ENCODE measurements at regions not wholly inside any gene's neighbourhood (a gene's known extent, or its start where the extent isn't known, plus 50 kb on each side); places are given as distances from the start of the nearest gene placed in this dataset.

DNA sequence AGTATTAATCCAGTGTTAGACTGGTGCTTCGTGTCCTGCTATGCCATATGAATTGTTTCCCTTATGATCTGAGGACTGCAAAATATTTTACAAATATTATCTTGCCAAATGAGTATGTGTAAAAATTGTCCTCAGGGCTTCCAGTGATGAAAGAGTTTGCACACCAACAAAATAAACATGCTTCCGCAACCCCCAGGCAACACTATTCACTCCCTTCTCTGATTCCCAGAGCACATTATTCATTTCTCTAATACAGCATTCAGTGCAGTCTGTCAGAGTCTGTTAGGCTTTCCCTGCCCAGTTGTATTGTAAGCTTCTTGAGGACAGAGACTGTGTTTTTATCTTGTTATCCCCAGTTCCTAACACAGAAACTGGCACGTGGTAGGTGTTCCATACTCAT lies 409.9 kb upstream of the C1orf87 start:
- ATAC-seq, result no peak
- TF ChIP-seq, protein P1, sequence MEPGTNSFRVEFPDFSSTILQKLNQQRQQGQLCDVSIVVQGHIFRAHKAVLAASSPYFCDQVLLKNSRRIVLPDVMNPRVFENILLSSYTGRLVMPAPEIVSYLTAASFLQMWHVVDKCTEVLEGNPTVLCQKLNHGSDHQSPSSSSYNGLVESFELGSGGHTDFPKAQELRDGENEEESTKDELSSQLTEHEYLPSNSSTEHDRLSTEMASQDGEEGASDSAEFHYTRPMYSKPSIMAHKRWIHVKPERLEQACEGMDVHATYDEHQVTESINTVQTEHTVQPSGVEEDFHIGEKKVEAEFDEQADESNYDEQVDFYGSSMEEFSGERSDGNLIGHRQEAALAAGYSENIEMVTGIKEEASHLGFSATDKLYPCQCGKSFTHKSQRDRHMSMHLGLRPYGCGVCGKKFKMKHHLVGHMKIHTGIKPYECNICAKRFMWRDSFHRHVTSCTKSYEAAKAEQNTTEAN (CRISPR knock-in tag; IDR thresholded peaks at IDR 0.05), result no peak
- TF ChIP-seq CREM (CRISPR knock-in tag; IDR thresholded peaks at IDR 0.05) (no peak), MXD4 (CRISPR knock-in tag; IDR thresholded peaks at IDR 0.05; ENCODE audit: borderline replicate concordance) (no peak), FOXP1 (CRISPR knock-in tag; IDR thresholded peaks at IDR 0.05; ENCODE audit: borderline replicate concordance) (no peak), ZMAT4 (CRISPR knock-in tag; IDR thresholded peaks at IDR 0.05) (no peak), ZNF396 (CRISPR knock-in tag; IDR thresholded peaks at IDR 0.05; ENCODE audit: borderline replicate concordance) (no peak), MYBL2 (CRISPR knock-in tag; IDR thresholded peaks at IDR 0.05) (no peak), GTF2I (CRISPR knock-in tag; conservative IDR thresholded peaks at IDR 0.05) (no peak)
- TF ChIP-seq, protein P2, sequence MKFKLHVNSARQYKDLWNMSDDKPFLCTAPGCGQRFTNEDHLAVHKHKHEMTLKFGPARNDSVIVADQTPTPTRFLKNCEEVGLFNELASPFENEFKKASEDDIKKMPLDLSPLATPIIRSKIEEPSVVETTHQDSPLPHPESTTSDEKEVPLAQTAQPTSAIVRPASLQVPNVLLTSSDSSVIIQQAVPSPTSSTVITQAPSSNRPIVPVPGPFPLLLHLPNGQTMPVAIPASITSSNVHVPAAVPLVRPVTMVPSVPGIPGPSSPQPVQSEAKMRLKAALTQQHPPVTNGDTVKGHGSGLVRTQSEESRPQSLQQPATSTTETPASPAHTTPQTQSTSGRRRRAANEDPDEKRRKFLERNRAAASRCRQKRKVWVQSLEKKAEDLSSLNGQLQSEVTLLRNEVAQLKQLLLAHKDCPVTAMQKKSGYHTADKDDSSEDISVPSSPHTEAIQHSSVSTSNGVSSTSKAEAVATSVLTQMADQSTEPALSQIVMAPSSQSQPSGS (CRISPR knock-in tag; IDR thresholded peaks at IDR 0.05; ENCODE audit: borderline replicate concordance, low read depth), result no peak
- TF ChIP-seq, protein P3, sequence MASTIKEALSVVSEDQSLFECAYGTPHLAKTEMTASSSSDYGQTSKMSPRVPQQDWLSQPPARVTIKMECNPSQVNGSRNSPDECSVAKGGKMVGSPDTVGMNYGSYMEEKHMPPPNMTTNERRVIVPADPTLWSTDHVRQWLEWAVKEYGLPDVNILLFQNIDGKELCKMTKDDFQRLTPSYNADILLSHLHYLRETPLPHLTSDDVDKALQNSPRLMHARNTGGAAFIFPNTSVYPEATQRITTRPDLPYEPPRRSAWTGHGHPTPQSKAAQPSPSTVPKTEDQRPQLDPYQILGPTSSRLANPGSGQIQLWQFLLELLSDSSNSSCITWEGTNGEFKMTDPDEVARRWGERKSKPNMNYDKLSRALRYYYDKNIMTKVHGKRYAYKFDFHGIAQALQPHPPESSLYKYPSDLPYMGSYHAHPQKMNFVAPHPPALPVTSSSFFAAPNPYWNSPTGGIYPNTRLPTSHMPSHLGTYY (CRISPR knock-in tag; IDR thresholded peaks at IDR 0.05), result no peak
- TF ChIP-seq, protein P4, sequence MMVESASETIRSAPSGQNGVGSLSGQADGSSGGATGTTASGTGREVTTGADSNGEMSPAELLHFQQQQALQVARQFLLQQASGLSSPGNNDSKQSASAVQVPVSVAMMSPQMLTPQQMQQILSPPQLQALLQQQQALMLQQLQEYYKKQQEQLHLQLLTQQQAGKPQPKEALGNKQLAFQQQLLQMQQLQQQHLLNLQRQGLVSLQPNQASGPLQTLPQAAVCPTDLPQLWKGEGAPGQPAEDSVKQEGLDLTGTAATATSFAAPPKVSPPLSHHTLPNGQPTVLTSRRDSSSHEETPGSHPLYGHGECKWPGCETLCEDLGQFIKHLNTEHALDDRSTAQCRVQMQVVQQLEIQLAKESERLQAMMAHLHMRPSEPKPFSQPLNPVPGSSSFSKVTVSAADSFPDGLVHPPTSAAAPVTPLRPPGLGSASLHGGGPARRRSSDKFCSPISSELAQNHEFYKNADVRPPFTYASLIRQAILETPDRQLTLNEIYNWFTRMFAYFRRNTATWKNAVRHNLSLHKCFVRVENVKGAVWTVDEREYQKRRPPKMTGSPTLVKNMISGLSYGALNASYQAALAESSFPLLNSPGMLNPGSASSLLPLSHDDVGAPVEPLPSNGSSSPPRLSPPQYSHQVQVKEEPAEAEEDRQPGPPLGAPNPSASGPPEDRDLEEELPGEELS (CRISPR knock-in tag; IDR thresholded peaks at IDR 0.05), result no peak
- TF ChIP-seq, protein P5, sequence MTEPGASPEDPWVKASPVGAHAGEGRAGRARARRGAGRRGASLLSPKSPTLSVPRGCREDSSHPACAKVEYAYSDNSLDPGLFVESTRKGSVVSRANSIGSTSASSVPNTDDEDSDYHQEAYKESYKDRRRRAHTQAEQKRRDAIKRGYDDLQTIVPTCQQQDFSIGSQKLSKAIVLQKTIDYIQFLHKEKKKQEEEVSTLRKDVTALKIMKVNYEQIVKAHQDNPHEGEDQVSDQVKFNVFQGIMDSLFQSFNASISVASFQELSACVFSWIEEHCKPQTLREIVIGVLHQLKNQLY (CRISPR knock-in tag; IDR thresholded peaks at IDR 0.05), result no peak
- TF ChIP-seq, protein P6, sequence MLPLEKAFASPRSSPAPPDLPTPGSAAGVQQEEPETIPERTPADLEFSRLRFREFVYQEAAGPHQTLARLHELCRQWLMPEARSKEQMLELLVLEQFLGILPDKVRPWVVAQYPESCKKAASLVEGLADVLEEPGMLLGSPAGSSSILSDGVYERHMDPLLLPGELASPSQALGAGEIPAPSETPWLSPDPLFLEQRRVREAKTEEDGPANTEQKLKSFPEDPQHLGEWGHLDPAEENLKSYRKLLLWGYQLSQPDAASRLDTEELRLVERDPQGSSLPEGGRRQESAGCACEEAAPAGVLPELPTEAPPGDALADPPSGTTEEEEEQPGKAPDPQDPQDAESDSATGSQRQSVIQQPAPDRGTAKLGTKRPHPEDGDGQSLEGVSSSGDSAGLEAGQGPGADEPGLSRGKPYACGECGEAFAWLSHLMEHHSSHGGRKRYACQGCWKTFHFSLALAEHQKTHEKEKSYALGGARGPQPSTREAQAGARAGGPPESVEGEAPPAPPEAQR (CRISPR knock-in tag; IDR thresholded peaks at IDR 0.05), result no peak
- Mint-ChIP-seq H3K4me1 (no peaks in the 10 kb centered on the region), H3K36me3 (peaks cover 4% of the 10 kb centered on the region; the same call in 1 of the 2 replicates), H3K9me3 (peaks cover 34% of the 10 kb centered on the region), H3K27ac (no peak overlapping the region), H3K4me3 (no peak overlapping the region), H3K27me3 (ENCODE audit: low read depth) (no peaks in the 10 kb centered on the region; the same call in 1 of the 2 replicates)
- ChIA-PET POLR2A (no interaction called here), CTCF (interaction anchor here (1.0 kb wide), 1 partner anchor 58 kb away, joined by 3 read pairs; no protein-coding TSS in a partner anchor)
- DNase-seq (ENCODE audit: low spot score), result no peak

DNA sequence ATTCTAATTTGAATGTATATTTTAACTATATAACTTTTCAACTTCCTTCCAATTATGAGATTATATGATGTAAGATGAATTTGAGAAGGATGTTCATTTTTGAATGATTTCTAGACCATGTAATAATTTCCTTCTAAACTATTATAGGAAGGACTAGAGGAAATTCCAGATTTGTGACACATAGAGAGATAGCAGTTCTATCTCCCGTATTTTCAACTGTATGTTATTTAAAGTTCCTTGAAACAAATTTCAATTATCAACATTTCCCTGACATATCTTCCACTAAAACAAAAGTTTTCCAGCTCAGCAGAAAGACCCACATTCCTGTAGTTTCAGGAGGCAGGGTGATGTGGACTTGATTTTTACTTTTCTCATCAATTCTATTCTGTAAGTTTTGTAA lies 396.7 kb upstream of the C1orf87 start:
- no peak for DNase-seq (ENCODE audit: low spot score)
- H3K27me3 Mint-ChIP-seq (ENCODE audit: low read depth), result peaks cover 11% of the 10 kb centered on the region
- no peak for ATAC-seq
- TF ChIP-seq ETV6 (CRISPR knock-in tag; IDR thresholded peaks at IDR 0.05), result no peak
- TF ChIP-seq CREM (CRISPR knock-in tag; IDR thresholded peaks at IDR 0.05), result no peak
- TF ChIP-seq, protein P2 (CRISPR knock-in tag; IDR thresholded peaks at IDR 0.05; ENCODE audit: borderline replicate concordance, low read depth), result no peak
- TF ChIP-seq ZNF121 (CRISPR knock-in tag; IDR thresholded peaks at IDR 0.05), result no peak
- no peak for TF ChIP-seq SOX15 (CRISPR knock-in tag; IDR thresholded peaks at IDR 0.05)
- no peak for TF ChIP-seq TEAD1 (CRISPR knock-in tag; IDR thresholded peaks at IDR 0.05)
- no peak for TF ChIP-seq MYBL2 (CRISPR knock-in tag; IDR thresholded peaks at IDR 0.05)
- TF ChIP-seq NFE2L1 (CRISPR knock-in tag; IDR thresholded peaks at IDR 0.05), result no peak
- TF ChIP-seq NR3C1 (CRISPR knock-in tag; conservative IDR thresholded peaks at IDR 0.05; ENCODE audit: low read depth), result no peak
- TF ChIP-seq IRF2 (CRISPR knock-in tag; IDR thresholded peaks at IDR 0.05; ENCODE audit: borderline replicate concordance, low read depth), result no peak
- no peak for TF ChIP-seq ZBTB21 (CRISPR knock-in tag; IDR thresholded peaks at IDR 0.05; ENCODE audit: borderline replicate concordance)
- TF ChIP-seq CREB1 (CRISPR knock-in tag; IDR thresholded peaks at IDR 0.05), result no peak
- no peak for TF ChIP-seq ZNF416 (CRISPR knock-in tag; IDR thresholded peaks at IDR 0.05)

More for the DNA sequence above, 396.7 kb upstream of the C1orf87 start:
- Mint-ChIP-seq H3K4me1 (0 out of 2 replicates have a peak, but pooled peaks cover 3% of the 10 kb centered on the region), H3K9me3 (peaks cover 10% of the 10 kb centered on the region; the same call in 1 of the 2 replicates), H3K27ac (no peak overlapping the region), H3K36me3 (no peaks in the 10 kb centered on the region), H3K4me3 (no peak overlapping the region)
- ChIA-PET CTCF (no interaction called here), POLR2A (no interaction called here)
